NB4 (cell line): ENCODE measurements at regions not wholly inside any gene's neighbourhood (a gene's known extent, or its start where the extent isn't known, plus 50 kb on each side); places are given as distances from the start of the nearest gene placed in this dataset.

Experiments used
- POLR2A ChIP-seq: IDR thresholded peaks from 2 replicates; pipeline ENCODE4 v1.6.1; 2011; ENCODE audit warnings: mild to moderate bottlenecking; ENCODE audit not compliant: insufficient read length; ENCODE audit errors: extremely low read depth
- TF ChIP-seq, protein P1 (sequence below): IDR thresholded peaks from one replicate; pipeline ENCODE4 v1.5.1; 2012; ENCODE audit warnings: low read depth, low read length

DNA sequence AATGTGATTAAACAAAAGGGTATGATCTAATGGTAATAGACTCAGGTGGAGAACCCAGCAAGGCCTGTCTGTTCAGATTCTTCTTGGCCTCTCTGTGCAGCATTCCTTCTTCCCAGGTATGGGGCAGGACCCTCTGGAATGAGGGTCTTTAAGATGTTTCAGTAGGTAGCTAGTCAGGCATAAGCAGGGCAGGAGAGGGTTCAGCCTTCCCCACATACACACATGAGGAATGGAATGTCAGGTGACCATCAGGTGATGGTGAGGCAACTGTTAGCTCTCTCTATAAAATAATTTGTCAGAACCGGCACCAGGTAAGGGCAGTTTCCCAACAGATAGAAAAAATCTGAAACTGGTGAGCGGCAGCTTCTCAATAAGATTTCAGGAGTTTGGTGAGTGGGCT, 222.3 kb upstream of the PHYHIPL start:
- TF ChIP-seq, protein P1, sequence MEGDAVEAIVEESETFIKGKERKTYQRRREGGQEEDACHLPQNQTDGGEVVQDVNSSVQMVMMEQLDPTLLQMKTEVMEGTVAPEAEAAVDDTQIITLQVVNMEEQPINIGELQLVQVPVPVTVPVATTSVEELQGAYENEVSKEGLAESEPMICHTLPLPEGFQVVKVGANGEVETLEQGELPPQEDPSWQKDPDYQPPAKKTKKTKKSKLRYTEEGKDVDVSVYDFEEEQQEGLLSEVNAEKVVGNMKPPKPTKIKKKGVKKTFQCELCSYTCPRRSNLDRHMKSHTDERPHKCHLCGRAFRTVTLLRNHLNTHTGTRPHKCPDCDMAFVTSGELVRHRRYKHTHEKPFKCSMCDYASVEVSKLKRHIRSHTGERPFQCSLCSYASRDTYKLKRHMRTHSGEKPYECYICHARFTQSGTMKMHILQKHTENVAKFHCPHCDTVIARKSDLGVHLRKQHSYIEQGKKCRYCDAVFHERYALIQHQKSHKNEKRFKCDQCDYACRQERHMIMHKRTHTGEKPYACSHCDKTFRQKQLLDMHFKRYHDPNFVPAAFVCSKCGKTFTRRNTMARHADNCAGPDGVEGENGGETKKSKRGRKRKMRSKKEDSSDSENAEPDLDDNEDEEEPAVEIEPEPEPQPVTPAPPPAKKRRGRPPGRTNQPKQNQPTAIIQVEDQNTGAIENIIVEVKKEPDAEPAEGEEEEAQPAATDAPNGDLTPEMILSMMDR, result no peak
- no peak for TF ChIP-seq POLR2A
